ENCODE measurements at regions not wholly inside any gene's neighbourhood (a gene's known extent, or its start where the extent isn't known, plus 50 kb on each side); places are given as distances from the start of the nearest gene placed in this dataset.
"Not testable (repeated sequence)": the region's sequence is repeated elsewhere in the genome, so short reads cannot be mapped to it uniquely, and the experiment has no call there.

- DNase-seq (ENCODE audit: low spot score) = not testable (repeated sequence)
Observed at GRCh38 chr2:35440308-35440707, 915.3 kb upstream of the CRIM1 start.

- not testable (repeated sequence) for DNase-seq (ENCODE audit: low spot score)
Observed at GRCh38 chr2:35436893-35437292, 918.7 kb upstream of the CRIM1 start.

DNA sequence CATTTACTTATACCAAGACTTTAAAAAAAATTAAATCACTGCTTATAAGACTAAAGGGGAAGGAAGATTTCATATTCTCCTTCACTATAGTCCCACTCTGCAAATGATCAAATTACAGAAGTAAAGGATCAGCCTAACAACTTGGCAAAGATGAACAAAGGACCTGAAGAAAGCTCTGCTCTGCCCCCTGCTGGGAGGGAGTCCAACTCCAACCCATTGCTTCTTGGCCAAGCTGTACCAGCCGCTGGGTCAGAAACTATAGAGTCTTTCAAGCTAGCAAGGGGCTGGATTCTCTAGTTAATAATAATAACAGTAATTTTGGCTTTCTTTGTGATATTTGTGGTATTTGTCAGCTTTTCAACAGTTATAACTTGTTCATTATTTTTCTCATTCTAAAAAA is 927.0 kb upstream of the CRIM1 start:
- DNase-seq (ENCODE audit: low spot score) = no peak

GRCh38 chr2:35421485-35421884 is 934.1 kb upstream of the CRIM1 start:
- DNase-seq (ENCODE audit: low spot score) = no peak

- no peak for DNase-seq (ENCODE audit: low spot score)
Observed at GRCh38 chr2:35417293-35417692, 938.3 kb upstream of the CRIM1 start.

DNA sequence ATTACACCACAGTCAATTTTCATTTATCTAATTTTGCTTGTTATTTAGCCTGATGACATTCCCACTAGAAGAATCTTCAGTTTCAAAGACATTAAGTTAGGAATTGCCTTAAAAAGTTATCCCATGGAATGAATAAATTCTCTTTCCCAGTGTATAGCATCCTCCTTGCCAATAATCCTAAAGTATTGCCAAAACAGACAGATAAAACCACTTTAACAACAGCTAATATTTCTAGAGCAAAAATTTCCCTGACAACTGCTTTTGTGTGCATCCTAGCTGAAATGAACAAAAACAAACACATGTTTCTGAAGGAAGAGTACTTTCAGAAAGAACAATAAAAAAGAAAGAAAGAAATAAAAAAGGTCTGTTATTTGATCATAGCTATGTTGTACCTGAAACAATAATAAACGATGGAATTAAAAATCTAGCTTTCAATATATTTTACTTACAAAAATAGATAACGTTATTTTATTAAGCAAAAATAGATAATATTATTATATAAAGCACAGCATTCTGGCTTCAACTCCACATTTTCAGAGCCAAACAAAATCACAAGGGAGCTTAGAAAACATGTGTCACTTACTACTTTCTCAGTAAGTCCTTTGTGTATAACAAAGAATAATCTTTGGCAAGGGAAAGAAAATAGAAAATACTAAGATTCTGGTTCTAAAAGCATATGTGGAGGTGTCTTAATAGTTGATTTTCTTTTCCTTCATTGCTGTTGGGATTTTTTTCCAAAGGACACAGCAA is 939.0 kb upstream of the CRIM1 start:
- no peak for DNase-seq (ENCODE audit: low spot score)

DNA sequence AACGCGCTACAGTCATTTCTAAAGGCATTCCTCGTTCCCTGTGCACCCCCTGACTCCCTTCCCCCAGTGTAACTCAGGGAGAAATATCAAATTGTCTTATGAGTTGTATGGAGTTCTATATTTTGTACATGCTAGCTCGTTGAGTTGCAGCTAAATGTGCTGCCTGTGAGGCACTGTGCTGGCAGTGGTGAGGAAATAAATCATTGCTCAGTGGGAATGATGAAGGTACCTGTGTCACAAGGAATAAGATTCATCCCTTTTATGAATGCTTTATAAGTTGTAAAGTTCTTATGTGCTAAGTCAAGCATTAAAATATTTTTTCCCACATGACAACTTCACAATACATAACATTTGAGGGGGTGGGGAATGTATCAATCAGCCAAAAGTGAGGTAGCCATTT is 939.6 kb upstream of the CRIM1 start:
- no peak for DNase-seq (ENCODE audit: low spot score)

GRCh38 chr2:35415282-35415681 is 940.3 kb upstream of the CRIM1 start:
- no peak for DNase-seq (ENCODE audit: low spot score)

DNA sequence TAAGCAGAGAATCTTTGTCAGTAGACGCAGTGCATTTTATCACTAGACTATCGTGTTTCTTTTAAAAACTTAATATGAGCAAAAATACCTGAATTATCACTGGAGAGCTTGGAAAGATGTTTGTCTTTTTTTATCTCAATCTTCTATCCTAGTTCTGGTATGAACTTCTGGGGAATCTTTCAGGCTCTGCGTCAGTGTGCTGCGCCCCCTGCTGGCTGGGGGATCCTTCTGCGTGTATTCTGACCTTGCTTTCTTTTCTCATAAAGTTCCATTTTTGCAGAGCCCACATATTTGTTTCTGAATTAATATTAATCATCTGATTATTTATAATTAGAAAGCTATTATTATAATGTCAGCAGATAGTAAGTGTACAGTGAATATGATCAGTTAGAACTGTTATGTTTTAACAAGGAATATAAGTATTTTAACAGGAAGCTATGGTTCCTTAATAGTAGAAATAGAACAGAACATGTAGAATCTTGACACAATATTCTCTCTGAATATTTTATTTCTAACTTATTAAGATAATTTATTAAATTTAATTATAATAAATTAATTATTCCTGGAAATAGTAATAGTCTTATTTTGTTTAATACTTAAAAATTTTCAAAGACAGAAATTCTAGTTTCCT is 945.0 kb upstream of the CRIM1 start:
- DNase-seq (ENCODE audit: low spot score) = no peak

GRCh38 chr2:35409762-35410161 is 945.8 kb upstream of the CRIM1 start:
- DNase-seq (ENCODE audit: low spot score) = no peak

- no peak for DNase-seq (ENCODE audit: low spot score)
Observed at GRCh38 chr2:35408320-35408719, 947.3 kb upstream of the CRIM1 start.

GRCh38 chr2:35391736-35392442 is 963.7 kb upstream of the CRIM1 start:
- DNase-seq (ENCODE audit: low spot score) = no peak

- no peak for DNase-seq (ENCODE audit: low spot score)
Observed at GRCh38 chr2:35378791-35379190, 976.8 kb upstream of the CRIM1 start.

DNA sequence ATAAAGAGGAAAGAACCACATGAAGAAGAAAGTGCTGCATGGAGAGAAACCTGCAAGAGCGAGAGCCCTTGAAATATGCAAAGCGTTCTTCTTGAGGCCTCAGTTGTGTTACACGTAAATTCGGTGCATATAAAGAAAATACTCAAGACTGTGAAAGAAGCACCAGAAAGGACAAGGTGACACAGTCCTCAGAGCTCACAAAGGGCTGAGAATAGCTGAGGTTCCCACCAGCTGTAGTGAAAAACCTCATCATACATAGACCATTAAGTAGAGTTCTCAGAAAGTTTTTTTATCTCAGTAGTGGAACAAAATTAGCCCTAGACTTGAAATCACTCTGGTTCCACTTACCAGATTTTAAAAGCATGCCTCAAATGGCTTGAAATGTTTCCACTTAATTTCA is 980.7 kb upstream of the CRIM1 start:
- no peak for DNase-seq (ENCODE audit: low spot score)

GRCh38 chr2:35365859-35366258 is 989.7 kb upstream of the CRIM1 start:
- no peak for DNase-seq (ENCODE audit: low spot score)

DNA sequence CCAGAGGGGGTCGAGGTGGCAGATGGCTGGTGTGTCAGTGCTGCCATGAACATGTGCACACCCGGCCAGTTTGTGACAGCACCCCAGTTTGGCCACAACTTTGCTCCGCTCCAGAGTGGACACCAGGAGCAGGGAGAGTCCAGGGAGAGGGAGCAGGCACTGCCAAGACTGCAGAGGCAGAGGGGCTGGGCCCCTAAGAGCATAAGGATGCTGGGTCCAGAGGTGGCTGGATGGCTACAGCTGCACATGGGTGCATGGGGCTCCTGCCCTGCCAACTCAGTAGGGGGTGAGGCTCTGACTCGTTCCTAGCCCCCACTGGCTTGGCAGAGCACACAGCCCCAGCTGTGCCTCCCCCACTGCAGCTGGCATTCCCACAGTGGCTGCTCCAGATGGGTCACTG is 999.2 kb upstream of the CRIM1 start:
- no peak for DNase-seq (ENCODE audit: low spot score)

DNA sequence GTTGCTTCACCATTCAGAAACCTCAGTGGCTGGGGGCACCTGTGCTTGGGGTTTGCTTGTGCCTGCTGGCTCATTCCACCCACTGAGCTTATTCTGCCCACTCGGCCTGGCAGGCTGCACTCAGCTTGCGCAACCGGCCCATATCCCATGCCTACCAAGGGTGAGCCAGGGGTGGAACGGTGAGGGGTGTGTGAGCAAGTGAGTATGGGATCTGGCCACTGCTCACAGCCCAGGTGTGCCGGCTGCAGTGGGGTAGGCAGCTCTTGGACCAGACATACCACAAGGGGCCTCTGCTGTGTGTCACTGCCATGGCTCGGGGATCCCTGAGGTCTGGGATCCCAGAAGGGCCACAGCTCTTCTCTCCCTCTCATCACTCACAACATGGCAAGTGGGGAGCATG is 1000.5 kb upstream of the CRIM1 start:
- no peak for DNase-seq (ENCODE audit: low spot score)

DNA sequence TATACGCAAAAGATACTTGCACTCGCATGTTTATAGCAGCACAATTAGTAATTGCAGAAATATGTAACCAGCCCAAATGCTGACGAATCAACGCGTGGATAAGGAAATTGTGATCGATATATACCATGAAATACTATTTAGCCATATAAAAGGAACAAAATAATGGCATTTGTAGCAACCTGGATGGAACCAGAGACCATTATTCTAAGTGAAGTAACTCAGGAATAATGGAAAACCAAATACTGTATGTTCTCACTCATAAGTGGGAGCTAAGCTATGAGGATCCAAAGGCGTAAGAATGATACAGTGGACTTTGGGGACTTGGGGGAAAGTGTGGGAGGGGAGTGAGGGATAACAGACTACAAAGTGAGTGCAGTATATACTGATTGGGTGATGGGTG is 1008.0 kb upstream of the CRIM1 start:
- no peak for DNase-seq (ENCODE audit: low spot score)

DNA sequence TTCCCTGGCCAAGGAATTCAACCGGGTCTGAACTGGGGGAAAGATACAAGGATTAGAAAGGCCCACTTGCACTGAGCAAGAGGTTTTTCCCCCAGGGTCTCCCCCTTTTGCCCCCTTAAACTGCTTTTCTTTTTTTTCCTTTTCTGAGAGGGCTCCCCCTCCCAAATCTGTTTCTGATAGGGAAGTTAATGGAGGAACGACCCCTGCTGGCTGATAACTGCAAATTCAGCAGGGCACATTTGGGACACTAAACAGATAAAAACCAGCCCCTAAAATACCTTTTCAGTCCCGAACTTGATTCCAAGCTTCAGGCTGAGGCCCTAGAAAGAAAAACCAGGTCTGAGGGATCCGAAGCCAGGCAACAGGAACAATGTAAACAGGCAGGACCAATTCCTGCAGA is 1012.4 kb upstream of the CRIM1 start:
- DNase-seq (ENCODE audit: low spot score) = no peak

- no peak for DNase-seq (ENCODE audit: low spot score)
Observed at GRCh38 chr2:35339211-35339610, 1016.4 kb upstream of the CRIM1 start.

GRCh38 chr2:35337922-35338321 is 1017.7 kb upstream of the CRIM1 start:
- no peak for DNase-seq (ENCODE audit: low spot score)

GRCh38 chr2:35314049-35314448 is 1041.5 kb upstream of the CRIM1 start:
- DNase-seq (ENCODE audit: low spot score) = no peak

- no peak for DNase-seq (ENCODE audit: low spot score)
Observed at GRCh38 chr2:35301369-35301768, 1054.2 kb upstream of the CRIM1 start.
